ES-I3 (cell line): ENCODE measurements at regions not wholly inside any gene's neighbourhood (a gene's known extent, or its start where the extent isn't known, plus 50 kb on each side); places are given as distances from the start of the nearest gene placed in this dataset.

ENCODE experiments used
- H3K36me3 ChIP-seq: 2 replicates; pipeline ENCODE4 v1.6.1; 2013; ENCODE audit warnings: mild to moderate bottlenecking, low read length, control low read depth, moderate library complexity; ENCODE audit not compliant: insufficient read depth
- H3K4me1 ChIP-seq: 2 replicates; pipeline ENCODE4 v1.6.1; 2013; ENCODE audit warnings: mild to moderate bottlenecking, control low read depth, low read length; ENCODE audit not compliant: insufficient read depth
- H3K9ac ChIP-seq: 2 replicates; pipeline ENCODE4 v1.6.1; 2013; ENCODE audit warnings: low read depth, mild to moderate bottlenecking, low read length, moderate library complexity
- H3K9me3 ChIP-seq: 2 replicates; pipeline ENCODE4 v1.6.1; 2013; ENCODE audit warnings: mild to moderate bottlenecking, low read length, moderate library complexity; ENCODE audit not compliant: control insufficient read depth, insufficient read depth

DNA sequence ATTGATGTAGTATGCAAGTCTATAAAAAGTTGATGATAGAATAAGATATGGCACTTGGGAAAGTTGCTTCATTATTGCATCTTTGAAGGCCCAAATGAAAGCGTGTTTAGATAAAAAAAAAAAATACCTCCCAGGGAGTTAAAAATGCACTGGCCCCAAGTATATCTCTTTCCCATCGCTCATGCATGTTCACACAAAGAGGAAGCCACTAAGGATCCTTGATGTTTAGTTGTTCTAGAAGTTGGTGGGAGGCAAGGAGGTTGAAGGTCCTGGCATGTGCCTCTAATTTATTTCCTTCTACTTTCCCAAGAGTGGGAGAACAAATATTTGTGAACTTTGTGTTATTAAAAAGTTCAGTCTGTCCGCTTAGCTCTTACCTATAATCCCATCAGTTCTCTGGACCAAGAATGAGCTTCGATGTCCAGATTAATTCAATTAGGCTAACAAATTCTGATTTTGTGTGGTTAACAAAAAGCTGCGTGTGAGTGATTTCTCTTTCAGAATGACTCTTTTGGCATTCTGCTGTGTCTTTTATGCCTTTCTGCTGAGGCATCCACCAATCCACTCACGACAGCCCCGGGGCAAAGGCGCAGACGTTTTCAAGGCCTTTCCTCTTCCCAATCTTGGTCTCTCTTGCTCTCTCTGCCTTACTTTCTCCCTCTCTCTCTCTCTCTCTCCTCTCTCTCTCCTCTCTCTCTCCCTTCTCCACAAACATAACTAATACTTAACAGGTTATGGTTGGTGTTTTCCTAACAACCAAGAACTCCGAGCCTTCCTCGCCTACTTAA is 135.1 kb upstream of the ERCC6L2 start:
- Histone ChIP-seq H3K4me1 (peaks cover 5% of the 10 kb centered on the region; the same call in 1 of the 2 replicates), H3K9ac (no peak overlapping the region), H3K36me3 (no peaks in the 10 kb centered on the region), H3K9me3 (no peaks in the 10 kb centered on the region)

DNA sequence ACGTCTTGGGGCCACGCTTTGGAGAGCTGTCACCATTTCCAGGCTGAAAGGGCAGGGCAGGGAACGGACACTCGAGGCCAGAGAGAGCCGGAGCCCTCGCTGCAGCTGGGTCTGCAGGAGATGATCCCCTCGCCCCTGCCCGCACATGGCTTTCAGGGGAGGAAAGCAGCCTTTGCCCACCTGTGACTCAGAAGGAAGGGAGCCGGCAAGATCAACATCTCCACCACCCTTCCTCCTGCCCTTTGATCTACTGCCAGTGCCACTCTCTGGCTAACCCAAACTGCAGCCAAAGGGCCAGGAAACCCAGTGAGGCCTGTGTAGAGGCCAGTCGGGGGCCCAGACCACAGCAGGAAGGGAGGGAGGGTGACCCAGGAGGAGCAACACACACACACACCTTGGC is 137.1 kb upstream of the ERCC6L2 start:
- Histone ChIP-seq H3K4me1 (peaks cover 5% of the 10 kb centered on the region; the same call in 1 of the 2 replicates), H3K36me3 (no peaks in the 10 kb centered on the region), H3K9me3 (no peaks in the 10 kb centered on the region), H3K9ac (no peak overlapping the region)

DNA sequence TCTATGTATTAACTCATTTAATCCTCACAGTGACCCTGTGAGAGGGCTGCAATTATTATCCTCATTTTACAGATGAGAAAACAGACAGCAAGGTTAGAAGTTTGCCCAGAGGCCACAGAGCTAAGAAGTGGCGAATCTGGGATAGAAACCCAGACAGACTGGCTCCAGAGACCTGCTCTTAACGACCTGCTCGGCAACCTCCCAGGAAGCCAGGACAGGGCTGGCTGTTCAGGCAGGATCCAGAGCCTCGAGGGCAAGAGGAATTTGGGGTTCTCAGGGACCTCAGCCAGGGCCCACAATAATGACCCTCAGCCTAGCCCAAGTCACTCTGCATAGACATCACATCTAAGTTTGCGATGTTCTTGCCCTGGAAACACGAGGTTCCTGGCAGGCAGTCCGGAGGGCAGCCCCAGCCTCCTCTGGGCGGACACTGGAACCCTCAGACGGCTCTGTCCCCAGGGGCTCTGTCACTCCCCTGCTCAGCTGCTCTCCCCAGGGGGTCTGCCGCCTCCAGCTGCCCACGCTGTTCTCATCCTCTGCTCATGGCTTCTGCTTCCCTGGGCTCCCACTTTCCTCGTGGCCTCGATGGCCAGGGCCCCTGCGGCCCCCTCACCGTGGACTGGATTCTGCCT is 138.5 kb upstream of the ERCC6L2 start:
- Histone ChIP-seq H3K4me1 (peaks cover 5% of the 10 kb centered on the region; the same call in 1 of the 2 replicates), H3K9ac (no peak overlapping the region), H3K36me3 (no peaks in the 10 kb centered on the region), H3K9me3 (no peaks in the 10 kb centered on the region)

DNA sequence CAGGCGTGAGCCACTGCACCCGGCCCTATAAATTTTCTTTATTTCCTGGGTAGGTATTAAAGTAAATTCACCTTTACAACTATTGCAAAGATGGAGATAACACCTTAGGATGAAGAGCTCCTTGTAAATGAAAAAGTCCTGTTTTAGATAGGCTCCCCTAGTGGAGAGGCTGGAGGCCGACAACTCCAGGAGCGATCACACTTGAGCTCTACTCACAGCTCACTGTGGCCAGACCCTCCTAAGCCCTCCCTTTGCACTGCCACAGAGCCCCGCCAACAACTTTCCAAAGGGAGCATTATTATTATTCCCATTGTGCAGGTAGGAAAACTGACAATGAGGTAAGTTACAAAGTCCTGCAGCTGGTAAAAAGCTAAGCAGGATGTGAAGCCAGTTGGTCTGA is 139.1 kb upstream of the ERCC6L2 start:
- Histone ChIP-seq H3K9me3 (no peaks in the 10 kb centered on the region), H3K4me1 (peaks cover 5% of the 10 kb centered on the region; the same call in 1 of the 2 replicates), H3K9ac (no peak overlapping the region), H3K36me3 (no peaks in the 10 kb centered on the region)

DNA sequence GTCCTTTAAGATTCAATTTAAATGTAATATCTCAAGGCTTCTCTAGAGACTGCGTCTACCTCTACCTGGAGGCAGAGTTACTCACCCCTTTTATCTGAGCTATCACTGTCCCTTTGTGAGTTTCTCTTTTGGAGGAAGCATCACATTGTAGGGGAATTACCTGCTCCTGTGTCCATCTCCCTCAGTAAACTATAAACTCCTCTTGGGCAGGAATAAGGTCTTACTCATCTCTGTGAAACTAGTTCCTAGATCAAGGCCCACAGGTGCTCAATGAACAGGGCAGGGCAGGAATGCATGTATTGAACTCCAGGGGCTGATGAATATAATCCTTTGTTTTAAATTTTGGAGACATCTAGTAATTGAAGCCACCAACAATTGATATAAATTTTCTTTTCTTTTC is 139.8 kb upstream of the ERCC6L2 start:
- Histone ChIP-seq H3K9ac (no peak overlapping the region), H3K9me3 (no peaks in the 10 kb centered on the region), H3K4me1 (peaks cover 5% of the 10 kb centered on the region; the same call in 1 of the 2 replicates), H3K36me3 (no peaks in the 10 kb centered on the region)

DNA sequence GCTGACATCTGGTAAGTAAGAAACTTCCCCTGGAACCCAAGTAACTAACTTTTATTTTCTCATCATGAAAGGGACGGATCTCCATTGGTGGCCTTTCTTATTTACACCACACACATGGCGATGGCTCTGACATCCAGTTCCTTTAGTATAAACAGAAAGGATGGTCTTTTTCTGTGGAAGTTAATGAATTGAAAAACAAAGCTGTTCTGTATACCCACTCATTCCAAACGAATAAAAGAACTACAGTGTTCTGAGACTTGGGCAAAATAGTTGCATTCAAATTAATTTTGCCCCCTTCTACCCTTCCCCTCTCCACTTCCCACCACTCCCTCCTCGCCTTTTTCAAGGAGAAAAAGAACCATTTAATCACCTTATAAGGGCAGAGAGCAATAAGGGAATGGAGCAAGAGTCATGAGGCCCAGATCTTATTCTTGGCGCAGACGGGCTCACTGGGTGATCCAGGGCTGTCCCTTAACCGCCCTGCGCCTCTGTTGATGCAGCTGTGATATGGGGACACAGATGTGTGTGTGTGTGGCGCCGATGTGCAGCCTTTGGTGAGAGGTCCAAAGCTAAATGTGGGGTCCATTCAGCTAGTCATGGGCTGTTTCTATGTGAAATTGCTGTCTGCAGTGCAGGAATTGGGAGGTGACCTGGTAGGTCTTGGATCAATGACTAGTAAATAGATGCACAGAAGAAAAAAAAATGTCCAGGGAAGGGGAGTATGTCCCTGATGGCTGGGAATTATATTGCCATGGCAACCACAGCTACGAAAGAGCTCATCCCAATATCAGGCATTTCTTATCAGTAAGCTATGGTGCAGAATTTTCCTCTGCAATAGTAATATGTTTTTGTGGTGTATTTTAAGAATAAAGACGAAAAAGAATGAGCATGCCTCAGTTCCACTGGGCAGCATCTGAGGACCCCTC is 141.5 kb upstream of the ERCC6L2 start:
- H3K36me3 ChIP-seq, result no peaks in the 10 kb centered on the region
- H3K4me1 ChIP-seq, result peaks cover 5% of the 10 kb centered on the region; the same call in 1 of the 2 replicates

DNA sequence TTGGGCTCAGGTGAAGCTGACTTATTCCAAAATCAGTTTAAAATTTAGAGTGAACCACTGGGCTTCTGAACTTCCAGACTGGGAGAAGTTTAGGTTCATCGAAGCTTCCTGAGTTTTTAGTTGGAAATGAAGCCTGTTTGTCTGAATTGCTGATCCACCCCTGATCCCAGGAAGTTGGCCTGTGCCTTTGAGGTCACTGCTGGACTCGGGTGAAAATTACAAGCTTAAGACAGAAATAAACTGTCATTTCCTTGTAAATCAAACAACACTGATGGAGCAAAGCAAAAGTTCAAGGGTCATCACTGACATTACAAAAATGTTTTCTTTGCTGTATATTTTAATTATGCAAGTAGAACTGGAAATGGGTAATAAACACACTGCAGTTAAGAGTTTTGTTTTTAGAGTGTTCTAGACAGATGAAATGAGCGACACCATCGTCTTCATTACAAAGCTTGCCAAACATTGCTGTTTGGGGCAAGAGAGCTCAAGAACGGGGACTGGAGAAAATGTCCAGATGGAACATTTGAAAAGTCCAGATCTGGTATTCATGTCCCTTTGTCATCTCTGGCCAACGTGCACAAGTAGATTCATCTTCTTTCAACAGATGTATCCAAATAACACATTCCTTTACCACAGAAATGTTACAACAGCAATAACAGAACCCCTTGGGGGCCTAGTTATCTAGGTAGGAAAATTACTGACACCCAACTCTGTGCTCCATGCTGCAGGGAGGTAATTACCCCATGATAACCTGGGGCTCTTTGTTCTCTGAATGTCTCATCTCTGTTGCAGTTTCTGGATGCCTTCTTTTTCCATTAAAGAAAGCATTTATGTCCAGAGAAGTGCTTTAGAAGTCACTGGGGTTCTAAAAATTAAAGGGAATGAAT is 142.4 kb upstream of the ERCC6L2 start:
- Histone ChIP-seq H3K36me3 (no peaks in the 10 kb centered on the region), H3K9ac (no peak overlapping the region), H3K9me3 (no peaks in the 10 kb centered on the region), H3K4me1 (peaks cover 5% of the 10 kb centered on the region; the same call in 1 of the 2 replicates)

More for the DNA sequence above, 141.5 kb upstream of the ERCC6L2 start:
- Histone ChIP-seq H3K9me3 (no peaks in the 10 kb centered on the region), H3K9ac (no peak overlapping the region)

DNA sequence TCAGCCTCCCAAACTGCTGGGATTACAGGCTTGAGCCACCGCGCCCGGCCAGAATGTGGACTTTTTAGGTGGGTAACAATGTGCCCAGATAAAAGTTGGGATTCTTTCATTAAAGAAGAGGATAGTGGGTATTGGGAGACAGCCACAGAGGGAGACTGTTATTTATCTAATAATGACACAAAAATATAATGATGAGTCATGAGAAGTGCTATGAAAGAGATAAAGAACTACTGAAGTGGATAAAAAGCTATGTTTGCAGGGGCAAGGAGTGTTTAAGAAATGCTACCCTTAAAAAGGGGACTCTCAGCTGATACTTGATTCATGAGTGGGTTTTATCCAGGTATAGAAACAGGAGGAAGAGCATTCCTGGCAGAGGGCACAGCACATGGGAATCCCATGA is 143.6 kb upstream of the ERCC6L2 start:
- no peaks in the 10 kb centered on the region for H3K9me3 ChIP-seq
- H3K4me1 ChIP-seq, result peaks cover 1% of the 10 kb centered on the region; the same call in 1 of the 2 replicates
- H3K36me3 ChIP-seq, result no peaks in the 10 kb centered on the region
- no peak overlapping the region for H3K9ac ChIP-seq

DNA sequence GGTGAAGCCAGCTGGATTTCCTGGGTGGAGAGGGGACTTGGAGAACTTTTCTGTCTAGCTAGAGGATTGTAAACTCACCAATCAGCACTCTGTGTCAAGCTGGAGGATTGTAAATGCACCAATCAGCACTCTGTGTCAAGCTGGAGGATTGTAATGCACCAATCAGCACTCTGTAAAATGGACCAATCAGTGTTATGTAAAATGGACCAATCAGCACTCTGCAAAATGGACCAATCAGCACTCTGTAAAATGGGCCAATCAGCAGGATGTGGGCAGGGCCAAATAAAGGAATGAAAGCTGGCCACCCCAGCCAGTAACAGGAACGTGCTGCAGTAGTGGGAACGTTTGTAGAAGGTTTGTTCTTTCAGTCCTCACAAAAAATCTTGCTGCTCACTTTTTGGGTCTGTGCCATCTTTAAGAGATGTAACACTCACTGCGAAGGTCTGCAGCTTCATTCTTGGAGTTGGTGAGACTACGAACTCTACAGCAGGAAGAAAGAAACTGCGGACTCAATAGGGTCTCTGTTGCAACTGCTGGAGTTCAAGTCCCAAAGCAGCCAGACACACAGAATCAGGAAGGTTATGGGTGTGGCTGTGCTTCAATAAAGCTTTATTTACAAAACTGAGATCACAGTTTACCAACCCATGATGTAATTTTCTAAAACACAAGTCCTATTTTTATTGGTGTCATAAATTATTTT is 145.7 kb upstream of the ERCC6L2 start:
- no peaks in the 10 kb centered on the region for H3K4me1 ChIP-seq
- no peaks in the 10 kb centered on the region for H3K9me3 ChIP-seq
- H3K9ac ChIP-seq, result no peak overlapping the region
- no peaks in the 10 kb centered on the region for H3K36me3 ChIP-seq

DNA sequence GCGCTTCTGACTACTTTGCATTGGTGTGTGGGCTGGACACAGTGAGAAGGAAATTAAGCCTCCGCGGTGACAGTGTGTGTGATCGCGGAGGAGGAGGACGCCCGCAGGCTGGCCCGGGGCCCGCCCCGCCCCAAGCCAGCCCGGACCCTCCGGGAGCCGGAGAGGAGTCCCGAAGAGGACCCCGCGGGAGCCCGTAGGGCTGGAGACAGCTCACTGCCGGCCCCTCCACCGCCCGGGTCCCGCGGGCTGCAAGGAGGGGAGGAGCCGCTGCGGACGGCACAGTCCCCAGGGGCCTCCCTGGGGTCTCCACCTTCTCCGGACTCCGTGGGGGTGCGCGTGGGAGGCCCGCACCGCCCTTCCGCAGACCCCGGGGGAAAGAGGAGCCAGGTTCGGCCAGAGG is 146.4 kb upstream of the ERCC6L2 start:
- H3K9ac ChIP-seq, result no peak overlapping the region; the same call in 1 of the 2 replicates
- H3K36me3 ChIP-seq, result no peaks in the 10 kb centered on the region
- H3K9me3 ChIP-seq, result no peaks in the 10 kb centered on the region
- no peaks in the 10 kb centered on the region for H3K4me1 ChIP-seq

DNA sequence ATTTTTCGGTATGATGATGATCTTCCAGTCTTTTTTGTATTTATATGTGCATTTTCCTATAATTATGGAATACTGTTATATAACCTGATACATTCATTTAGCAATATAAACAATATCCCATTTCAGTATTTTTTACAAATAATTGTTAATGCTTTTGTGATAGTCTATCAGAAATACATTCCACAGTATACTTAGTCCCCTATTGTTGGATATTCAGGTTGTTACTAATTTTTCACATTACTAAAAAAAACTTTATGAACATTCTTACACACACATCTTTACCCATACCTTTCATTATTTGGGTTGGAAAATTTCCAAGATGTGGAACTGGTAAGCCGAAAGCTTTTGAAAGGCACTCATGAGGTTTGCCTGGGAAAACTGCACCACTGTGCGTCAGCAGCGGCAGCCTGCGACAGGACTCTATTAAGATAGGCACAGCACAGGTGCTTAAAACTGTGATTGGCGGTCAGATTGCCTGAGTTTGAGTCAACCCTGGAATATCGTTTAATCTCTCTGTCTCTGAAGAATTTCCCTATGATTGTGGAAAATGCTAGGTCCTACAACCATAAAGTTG is 147.5 kb upstream of the ERCC6L2 start:
- Histone ChIP-seq H3K9ac (no peak overlapping the region), H3K36me3 (no peaks in the 10 kb centered on the region), H3K4me1 (no peaks in the 10 kb centered on the region), H3K9me3 (no peaks in the 10 kb centered on the region)

DNA sequence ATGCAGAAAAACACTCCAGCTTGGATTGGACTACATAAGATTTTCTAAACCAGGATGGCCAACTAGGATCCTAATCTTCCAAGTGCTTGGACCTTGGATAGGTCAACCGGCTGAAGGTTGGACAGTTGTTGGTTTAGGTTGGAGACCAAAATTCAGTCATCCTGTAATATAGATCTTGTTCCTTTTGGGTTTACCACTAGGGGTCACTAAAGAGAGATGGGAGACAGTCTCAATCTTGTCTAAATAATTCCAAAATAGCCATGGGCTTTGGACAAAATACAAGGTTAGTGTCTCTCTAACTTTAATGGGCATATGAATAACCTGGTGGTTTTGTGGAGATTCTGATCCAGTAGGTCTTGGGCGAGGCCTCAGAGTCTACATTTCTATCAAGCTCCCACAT is 148.7 kb upstream of the ERCC6L2 start:
- no peaks in the 10 kb centered on the region for H3K4me1 ChIP-seq
- no peak overlapping the region for H3K9ac ChIP-seq
- H3K36me3 ChIP-seq, result no peaks in the 10 kb centered on the region
- H3K9me3 ChIP-seq, result no peaks in the 10 kb centered on the region

DNA sequence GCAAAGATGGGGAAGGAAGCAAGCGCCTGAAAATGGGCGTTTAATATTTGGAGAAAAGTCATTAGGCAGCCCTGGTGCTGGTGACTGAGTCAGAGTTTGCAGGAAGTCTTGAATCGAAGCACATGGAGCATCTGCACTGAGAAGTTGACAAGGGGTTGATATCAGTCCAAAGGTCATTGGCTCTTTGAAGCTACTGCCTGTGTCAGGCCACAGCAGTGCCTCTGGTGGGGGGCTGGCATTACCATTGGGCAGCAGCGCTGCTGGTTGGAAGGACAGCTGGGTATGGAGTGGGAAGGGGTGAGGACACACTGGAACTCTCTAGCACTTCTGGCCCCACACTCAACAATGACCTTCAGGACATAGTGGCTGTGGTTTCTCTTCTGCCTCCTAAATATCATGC is 150.4 kb upstream of the ERCC6L2 start:
- no peaks in the 10 kb centered on the region for H3K9me3 ChIP-seq
- no peak overlapping the region for H3K9ac ChIP-seq
- H3K36me3 ChIP-seq, result no peaks in the 10 kb centered on the region
- H3K4me1 ChIP-seq, result no peaks in the 10 kb centered on the region
